HepG2 (cell line): ENCODE measurements at regions not wholly inside any gene's neighbourhood (a gene's known extent, or its start where the extent isn't known, plus 50 kb on each side); places are given as distances from the start of the nearest gene placed in this dataset.

ENCODE experiments used
- ATAC-seq: fragments of 200-7000 bp; cut with Tn5 transposase; 3 replicates; pipeline ENCODE4 v1.9.1; 2020; ENCODE audit warnings: mild to moderate bottlenecking, moderate library complexity
- BruUV-seq: library from RNA; stranded (reverse); fragments of 400-500 nt; replicated peaks from 2 replicates; lab custom pipeline; 2021; lab: Mats Ljungman, UMichigan
- CTCF ChIA-PET: fragments of 300-600 bp; formaldehyde crosslinking; extraction: SDS; loops from one replicate; lab custom pipeline; 2021; ENCODE audit warnings: low total read pairs, inconsistent platforms, low intra/inter-chr PET ratio; lab: Yijun Ruan, JAX
- POLR2A ChIA-PET: fragments of 350-600 bp; sonication (Branson Sonifier 250); formaldehyde crosslinking; loops from one replicate; lab custom pipeline; 2020; ENCODE audit warnings: antibody characterized with exemption, inconsistent platforms; lab: Yijun Ruan, JAX
- DNase-seq: peaks from one replicate; pipeline ENCODE4 v3.0.0-alpha.2; 2015; ENCODE audit warnings: low spot score
- FAIRE-seq: peaks from 3 replicates; lab custom pipeline; 2011; peaks lifted over from hg19 to GRCh38; lab: Jason Lieb, UNC
- H2AFZ ChIP-seq: one replicate; pipeline ENCODE4 v1.6.1; 2011; ENCODE audit warnings: low read length, inconsistent platforms
- H3K27ac ChIP-seq: fragments of 300-600 bp; 3 replicates; pipeline ENCODE4 v1.8.0; 2011; ENCODE audit warnings: mixed run types, mild to moderate bottlenecking, mixed read lengths, low read length, inconsistent platforms; ENCODE audit not compliant: insufficient read depth; ENCODE audit errors: extremely low read length
- H3K27me3 ChIP-seq, 2 experiments: fragments of 200-600 bp in 1 of 2; 2 replicates in 1 of 2; 3 replicates in 1 of 2; pipeline versions ENCODE4 v1.6.0 to v1.8.0; 2011; ENCODE audit warnings: low read length in 2 of 2, mild to moderate bottlenecking in 2 of 2, moderate library complexity in 2 of 2, inconsistent platforms in 1 of 2; ENCODE audit not compliant: insufficient read depth in 2 of 2, control insufficient read depth in 1 of 2
- H3K36me3 ChIP-seq, 2 experiments: fragments of 200-600 bp in 1 of 2; replicated peaks in 1 of 2; 2 replicates in 1 of 2; 3 replicates in 1 of 2; pipeline versions ENCODE4 v1.5.1 to v1.8.0; 2011; ENCODE audit warnings: low read length in 2 of 2, inconsistent platforms in 1 of 2; ENCODE audit not compliant: insufficient read depth in 2 of 2, control insufficient read depth in 1 of 2
- H3K4me1 ChIP-seq: 2 replicates; pipeline ENCODE4 v1.5.1; 2012; ENCODE audit warnings: low read length, inconsistent platforms; ENCODE audit not compliant: insufficient read depth
- H3K4me2 ChIP-seq: 2 replicates; pipeline ENCODE4 v1.6.0; 2011; ENCODE audit warnings: low read depth, low read length, inconsistent platforms
- H3K4me3 ChIP-seq, 3 experiments: fragments of 200-600 bp in 1 of 3; sonication (generic), shearing (Covaris generic) in 1 of 3; replicated peaks in 1 of 3; 2 replicates each; pipeline ENCODE4 v1.5.1; 2011 to 2016; ENCODE audit warnings: low read length in 3 of 3, inconsistent platforms in 2 of 3, low read depth in 2 of 3, mild to moderate bottlenecking in 2 of 3, control low read depth in 1 of 3, mixed read lengths in 1 of 3; ENCODE audit not compliant: insufficient read depth in 1 of 3
- H3K79me2 ChIP-seq: one replicate; pipeline ENCODE4 v1.6.1; 2011; ENCODE audit warnings: low read length, inconsistent platforms; ENCODE audit not compliant: insufficient read depth
- H3K9ac ChIP-seq: 2 replicates; pipeline ENCODE4 v1.6.0; 2011; ENCODE audit warnings: mild to moderate bottlenecking, low read depth, low read length, inconsistent platforms; ENCODE audit not compliant: insufficient read depth
- H3K9me3 ChIP-seq: 2 replicates; pipeline ENCODE4 v1.5.1; 2012; ENCODE audit warnings: mild to moderate bottlenecking, low read length
- H4K20me1 ChIP-seq: 2 replicates; pipeline ENCODE4 v1.6.0; 2011; ENCODE audit warnings: inconsistent platforms, mild to moderate bottlenecking, low read length, moderate library complexity; ENCODE audit not compliant: insufficient read depth
- ASH2L ChIP-seq: fragments of 300-600, 200-600 bp; sonication (generic); IDR thresholded peaks from 2 replicates; pipeline ENCODE4 v1.7.0; 2017; ENCODE audit warnings: low read depth, mild to moderate bottlenecking, moderate library complexity, mixed read lengths, low read length; ENCODE audit not compliant: insufficient read length
- GLI4 ChIP-seq: sonication (generic); formaldehyde crosslinking; IDR thresholded peaks from 2 replicates; pipeline ENCODE4 v1.5.1; 2020; ENCODE audit warnings: missing genetic modification reagents, mild to moderate bottlenecking, moderate library complexity, borderline replicate concordance
- NCOA1 ChIP-seq: sonication (generic); formaldehyde crosslinking; IDR thresholded peaks from 2 replicates; pipeline ENCODE4 v1.9.0; 2021; ENCODE audit warnings: missing genetic modification reagents
- PRMT3 ChIP-seq: sonication (generic); formaldehyde crosslinking; IDR thresholded peaks from 2 replicates; pipeline ENCODE4 v1.8.1; 2022; ENCODE audit warnings: low read depth, mild to moderate bottlenecking, moderate library complexity, missing genetic modification reagents, borderline replicate concordance
- SUZ12 ChIP-seq: fragments of 150-350 bp; IDR thresholded peaks from 2 replicates; pipeline ENCODE4 v1.6.1; 2014; ENCODE audit warnings: low read depth, low read length
- THYN1 ChIP-seq: sonication (generic); formaldehyde crosslinking; IDR thresholded peaks from 2 replicates; pipeline ENCODE4 v1.8.1; 2023; ENCODE audit warnings: low read depth, mild to moderate bottlenecking, moderate library complexity, missing genetic modification reagents, borderline replicate concordance
- ZNF282 ChIP-seq: fragments of 450-650 bp; IDR thresholded peaks from 2 replicates; pipeline ENCODE4 v1.6.1; 2018; ENCODE audit not compliant: partially characterized antibody
- ZNF451 ChIP-seq: sonication (generic); formaldehyde crosslinking; IDR thresholded peaks from 2 replicates; pipeline ENCODE4 v1.5.0; 2020; ENCODE audit warnings: mild to moderate bottlenecking, missing genetic modification reagents
- ZNF782 ChIP-seq: sonication (generic); formaldehyde crosslinking; IDR thresholded peaks from 2 replicates; pipeline ENCODE4 v1.4.0; 2020; ENCODE audit warnings: missing genetic modification reagents, mild to moderate bottlenecking, borderline replicate concordance
- ZSCAN22 ChIP-seq: sonication (generic); formaldehyde crosslinking; IDR thresholded peaks from 2 replicates; pipeline ENCODE4 v1.4.0; 2020; ENCODE audit warnings: mild to moderate bottlenecking, missing genetic modification reagents
- ZSCAN30 ChIP-seq: sonication (generic); formaldehyde crosslinking; IDR thresholded peaks from 2 replicates; pipeline ENCODE4 v1.5.0; 2020; ENCODE audit warnings: mild to moderate bottlenecking, missing genetic modification reagents
- WGBS: methylation state at CpG from one replicate; pipeline ENCODE4 v1.1.6; 2017; ENCODE audit warnings: low lambda C conversion rate; 5-methylcytosine and 5-hydroxymethylcytosine counted together
- in situ Hi-C: cut with HindIII; loops from 2 replicates; pipeline ENCODE4 v1.10.0; 2017; ENCODE audit warnings: low pct_unique_long_range_greater_than_20kb; ENCODE audit not compliant: extremely low pct_ligation_motif_present
- intact Hi-C: fragments of 100-400 bp; cut with micrococcal nuclease; formaldehyde crosslinking; loops from one replicate; pipeline ENCODE4 v1.10.0; 2022; ENCODE audit not compliant: unreplicated experiment
- TF ChIP-seq, protein P1 (sequence below): sonication (generic); formaldehyde crosslinking; IDR thresholded peaks from 2 replicates; pipeline ENCODE4 v1.4.0; 2020; ENCODE audit warnings: missing genetic modification reagents

DNA sequence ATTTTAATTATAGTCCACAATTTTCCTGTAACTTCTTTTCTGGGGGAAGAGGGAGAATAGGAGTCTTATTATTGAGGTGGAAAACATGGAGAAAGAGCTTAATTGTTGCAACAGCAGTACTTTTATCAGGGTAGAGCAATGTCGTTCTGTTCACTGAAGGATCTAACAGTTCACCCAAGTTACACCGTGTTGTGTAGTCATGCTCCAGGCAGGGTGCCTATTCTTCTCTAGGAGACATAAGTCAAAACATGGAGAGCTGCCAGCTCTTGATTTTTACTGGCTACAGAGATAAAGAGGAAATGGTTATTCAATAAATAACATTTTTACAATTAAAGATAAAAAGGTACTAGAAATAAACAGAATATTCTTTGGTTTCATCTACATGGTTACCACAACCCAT lies 594.3 kb upstream of the NETO1 start:
- CTCF ChIA-PET: no interaction called here
- in situ Hi-C loops (no loop called here), intact Hi-C loops (no loop called here)
- 0% methylated on average over 2 of the region's 2 CpGs for WGBS
- BruUV-seq: no TSS peak
- H3K27ac ChIP-seq: no peak overlapping the region
- no peaks in the 10 kb centered on the region for H3K79me2 ChIP-seq
- H3K9ac ChIP-seq: no peak overlapping the region
- FAIRE-seq: no peak
- H3K36me3 ChIP-seq: no peaks in the 10 kb centered on the region
- TF ChIP-seq ZSCAN22 (CRISPR knock-in tag) (no peak), ZNF451 (CRISPR knock-in tag) (no peak), ASH2L (no peak), ZNF782 (CRISPR knock-in tag) (no peak), SUZ12 (no peak), THYN1 (CRISPR knock-in tag) (no peak), NCOA1 (CRISPR knock-in tag) (no peak), GLI4 (CRISPR knock-in tag) (no peak)
- H3K9me3 ChIP-seq: no peaks in the 10 kb centered on the region
- POLR2A ChIA-PET: no interaction called here
- no peak overlapping the region for H3K4me2 ChIP-seq
- no peak overlapping the region for H3K4me3 ChIP-seq
- no peak for DNase-seq
- no peak for ATAC-seq
- H2AFZ ChIP-seq: no peak overlapping the region
- peaks cover 6% of the 10 kb centered on the region; the same call in 1 of the 2 replicates for H3K4me1 ChIP-seq
- H3K27me3 ChIP-seq: no peaks in the 10 kb centered on the region
- H4K20me1 ChIP-seq: no peaks in the 10 kb centered on the region

DNA sequence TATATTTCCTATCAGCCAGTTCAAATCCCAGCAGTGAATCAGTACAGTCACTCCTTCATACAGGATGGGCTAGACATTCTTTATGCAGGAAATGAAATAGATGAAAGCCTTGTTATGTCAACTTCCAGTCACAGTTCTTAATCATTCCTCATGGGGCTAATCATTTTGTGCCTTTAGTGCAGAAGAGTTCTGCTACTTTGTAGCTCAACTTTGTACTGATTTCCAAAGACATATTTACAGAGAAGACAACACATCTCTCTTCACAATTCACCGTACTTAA lies 593.9 kb upstream of the NETO1 start:
- H3K4me3 ChIP-seq: no peak overlapping the region
- no peak overlapping the region for H3K9ac ChIP-seq
- in situ Hi-C loops: no loop called here
- intact Hi-C loops: no loop called here
- FAIRE-seq: no peak
- no peak for DNase-seq
- TF ChIP-seq, protein P1, sequence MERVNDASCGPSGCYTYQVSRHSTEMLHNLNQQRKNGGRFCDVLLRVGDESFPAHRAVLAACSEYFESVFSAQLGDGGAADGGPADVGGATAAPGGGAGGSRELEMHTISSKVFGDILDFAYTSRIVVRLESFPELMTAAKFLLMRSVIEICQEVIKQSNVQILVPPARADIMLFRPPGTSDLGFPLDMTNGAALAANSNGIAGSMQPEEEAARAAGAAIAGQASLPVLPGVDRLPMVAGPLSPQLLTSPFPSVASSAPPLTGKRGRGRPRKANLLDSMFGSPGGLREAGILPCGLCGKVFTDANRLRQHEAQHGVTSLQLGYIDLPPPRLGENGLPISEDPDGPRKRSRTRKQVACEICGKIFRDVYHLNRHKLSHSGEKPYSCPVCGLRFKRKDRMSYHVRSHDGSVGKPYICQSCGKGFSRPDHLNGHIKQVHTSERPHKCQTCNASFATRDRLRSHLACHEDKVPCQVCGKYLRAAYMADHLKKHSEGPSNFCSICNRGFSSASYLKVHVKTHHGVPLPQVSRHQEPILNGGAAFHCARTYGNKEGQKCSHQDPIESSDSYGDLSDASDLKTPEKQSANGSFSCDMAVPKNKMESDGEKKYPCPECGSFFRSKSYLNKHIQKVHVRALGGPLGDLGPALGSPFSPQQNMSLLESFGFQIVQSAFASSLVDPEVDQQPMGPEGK (CRISPR knock-in tag): no peak
- TF ChIP-seq ZSCAN30 (CRISPR knock-in tag) (no peak), PRMT3 (no peak), ZNF282 (no peak)
- H3K27ac ChIP-seq: no peak overlapping the region
- ATAC-seq: no peak
- CTCF ChIA-PET: no interaction called here
- H3K79me2 ChIP-seq: no peaks in the 10 kb centered on the region
- no peaks in the 10 kb centered on the region for H3K36me3 ChIP-seq
- no peaks in the 10 kb centered on the region for H3K27me3 ChIP-seq
- no peaks in the 10 kb centered on the region for H4K20me1 ChIP-seq
- H2AFZ ChIP-seq: no peak overlapping the region
- WGBS: 0% methylated on average over 1 of the region's 1 CpG
- H3K4me1 ChIP-seq: peaks cover 6% of the 10 kb centered on the region; the same call in 1 of the 2 replicates
- H3K9me3 ChIP-seq: no peaks in the 10 kb centered on the region
- BruUV-seq: no TSS peak
- H3K4me2 ChIP-seq: no peak overlapping the region
- POLR2A ChIA-PET: no interaction called here
